CD4-positive, alpha-beta T cell (primary cell): ENCODE measurements at regions not wholly inside any gene's neighbourhood (a gene's known extent, or its start where the extent isn't known, plus 50 kb on each side); places are given as distances from the start of the nearest gene placed in this dataset.

Experiments
- ATAC-seq: fragments of 200-7000 bp; cut with Tn5 transposase; one replicate; pipeline ENCODE4 v1.10.0; 2022; ENCODE audit warnings: mild to moderate bottlenecking; ENCODE audit not compliant: poor library complexity
- CTCF ChIA-PET: fragments of 350-600 bp; sonication (Branson Sonifier 250); formaldehyde crosslinking; loops from one replicate; lab custom pipeline; 2021; ENCODE audit warnings: antibody characterized with exemption, inconsistent platforms; lab: Charles Lee
- POLR2A ChIA-PET: fragments of 350-600 bp; sonication (Branson Sonifier 250); formaldehyde crosslinking; loops from one replicate; lab custom pipeline; 2021; ENCODE audit warnings: antibody characterized with exemption, inconsistent platforms; lab: Charles Lee
- DNase-seq, 14 experiments: peaks; one replicate each; pipeline ENCODE4 v3.0.0-alpha.2; 2013 to 2020; ENCODE audit warnings: mixed read lengths in 2 of 14
- H3K27ac ChIP-seq, 2 donors: one replicate each; pipeline versions ENCODE4 v1.5.1 to v1.7.0; 2013; ENCODE audit warnings: low read length in 2 of 2, low read depth in 1 of 2, mild to moderate bottlenecking in 1 of 2
- H3K27me3 ChIP-seq, 2 experiments: 1 replicate in 1 of 2; 2 replicates in 1 of 2; pipeline versions ENCODE4 v1.6.1 to v1.7.0; 2013; ENCODE audit warnings: low read length in 2 of 2, control low read depth in 1 of 2, mild to moderate bottlenecking in 1 of 2, moderate library complexity in 1 of 2; ENCODE audit not compliant: insufficient read depth in 2 of 2, control insufficient read depth in 1 of 2
- H3K36me3 ChIP-seq: one replicate; pipeline ENCODE4 v1.6.1; 2013; ENCODE audit warnings: low read length, control low read depth; ENCODE audit not compliant: insufficient read depth
- H3K4me1 ChIP-seq: one replicate; pipeline ENCODE4 v1.6.1; 2013; ENCODE audit warnings: low read length, control low read depth; ENCODE audit not compliant: insufficient read depth
- H3K4me3 ChIP-seq: one replicate; pipeline ENCODE4 v1.5.1; 2013; ENCODE audit warnings: mild to moderate bottlenecking, low read length, moderate library complexity
- H3K9me3 ChIP-seq, 2 experiments: 1 replicate in 1 of 2; 2 replicates in 1 of 2; pipeline versions ENCODE4 v1.6.1 to v1.7.0; 2013; ENCODE audit warnings: low read length in 2 of 2, mild to moderate bottlenecking in 2 of 2, control low read depth in 1 of 2, moderate library complexity in 1 of 2; ENCODE audit not compliant: control insufficient read depth in 1 of 2, insufficient read depth in 1 of 2
- H3K27ac Mint-ChIP-seq: one replicate; pipeline ENCODE4 v1.8.0; 2020; ENCODE audit warnings: mixed read lengths
- H3K27me3 Mint-ChIP-seq: one replicate; pipeline ENCODE4 v1.8.0; 2021; ENCODE audit warnings: mixed read lengths
- H3K36me3 Mint-ChIP-seq: one replicate; pipeline ENCODE4 v1.8.0; 2021; ENCODE audit warnings: low read depth, mixed read lengths
- H3K4me1 Mint-ChIP-seq: one replicate; pipeline ENCODE4 v1.8.0; 2021; ENCODE audit warnings: low read depth, mixed read lengths
- H3K4me3 Mint-ChIP-seq: one replicate; pipeline ENCODE4 v1.8.0; 2020; ENCODE audit warnings: mild to moderate bottlenecking, mixed read lengths
- H3K9me3 Mint-ChIP-seq: one replicate; pipeline ENCODE4 v1.8.0; 2020; ENCODE audit warnings: mixed read lengths
- CTCF ChIP-seq: fragments of 200-600 bp; IDR thresholded peaks from one replicate; pipeline ENCODE4 v1.8.0; 2022; ENCODE audit warnings: antibody characterized with exemption, mild to moderate bottlenecking
- intact Hi-C, 2 experiments: fragments of 100-400 bp; cut with DNase I in 1 of 2; cut with micrococcal nuclease in 1 of 2; formaldehyde crosslinking; loops; one replicate each; pipeline versions ENCODE4 v1.15.1 to v1.9.0; 2023 to 2025; cut with DNase I, micrococcal nuclease

GRCh38 chr6:112470950-112471349, 123.8 kb downstream of the RFPL4B start:
- H3K36me3 Mint-ChIP-seq = no peaks in the 10 kb centered on the region

GRCh38 chr6:112475083-112475482, 128.0 kb downstream of the RFPL4B start:
- Mint-ChIP-seq H3K27me3 (peaks cover 11% of the 10 kb centered on the region), H3K9me3 (no peaks in the 10 kb centered on the region), H3K36me3 (no peaks in the 10 kb centered on the region), H3K4me1 (no peaks in the 10 kb centered on the region), H3K4me3 (no peak overlapping the region), H3K27ac (no peak overlapping the region)
- no peak for TF ChIP-seq CTCF
- Histone ChIP-seq H3K4me1 (no peaks in the 10 kb centered on the region), H3K9me3 (no peaks in the 10 kb centered on the region), H3K27me3 (no peaks in the 10 kb centered on the region), H3K36me3 (no peaks in the 10 kb centered on the region), H3K27ac (no peak overlapping the region), H3K4me3 (no peak overlapping the region)
- ChIA-PET POLR2A (no interaction called here), CTCF (no interaction called here)
- intact Hi-C loops = no loop called here
- ATAC-seq = no peak
- DNase-seq = no peak

More at GRCh38 chr6:112470950-112471349, 123.8 kb downstream of the RFPL4B start:
- Histone ChIP-seq H3K27ac (no peak overlapping the region), H3K9me3 (no peaks in the 10 kb centered on the region), H3K36me3 (no peaks in the 10 kb centered on the region), H3K27me3 (no peaks in the 10 kb centered on the region), H3K4me1 (no peaks in the 10 kb centered on the region), H3K4me3 (no peak overlapping the region)
- H3K27me3 Mint-ChIP-seq = peaks cover 7% of the 10 kb centered on the region
- ChIA-PET POLR2A (no interaction called here), CTCF (no interaction called here)
- no peaks in the 10 kb centered on the region for H3K4me1 Mint-ChIP-seq
- H3K9me3 Mint-ChIP-seq = no peaks in the 10 kb centered on the region
- intact Hi-C loops = no loop called here
- no peak for ATAC-seq
- no peak for TF ChIP-seq CTCF
- H3K4me3 Mint-ChIP-seq = no peak overlapping the region
- no peak for DNase-seq
- H3K27ac Mint-ChIP-seq = no peak overlapping the region

DNA sequence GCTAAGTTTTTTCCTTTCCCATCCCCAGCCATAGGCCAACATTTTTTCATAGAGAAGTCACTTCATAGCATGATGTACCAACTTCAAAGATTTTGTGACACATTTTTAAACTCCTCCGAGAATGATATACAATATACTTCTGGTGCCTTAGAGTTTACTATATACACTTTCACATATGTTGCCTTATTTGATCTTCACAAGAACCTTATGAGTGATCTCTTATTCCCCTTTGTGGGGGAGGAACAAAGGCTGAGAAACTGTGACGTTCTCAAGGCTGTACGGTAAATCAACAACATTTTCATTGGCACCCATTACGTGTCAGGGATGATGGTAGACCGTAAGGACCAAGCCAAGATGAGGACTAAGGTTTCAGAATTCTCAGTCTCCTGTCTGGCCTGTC, 130.0 kb downstream of the RFPL4B start:
- CTCF ChIA-PET = interaction anchor here (1.3 kb wide), 1 partner anchor 9 kb away, joined by 3 read pairs; no protein-coding TSS in a partner anchor
- no peaks in the 10 kb centered on the region for H3K9me3 ChIP-seq
- no peak overlapping the region for H3K4me3 Mint-ChIP-seq
- no peaks in the 10 kb centered on the region for H3K9me3 Mint-ChIP-seq
- peaks cover 11% of the 10 kb centered on the region for H3K27me3 Mint-ChIP-seq
- no peaks in the 10 kb centered on the region for H3K36me3 ChIP-seq
- no peak for DNase-seq
- no peak overlapping the region for H3K27ac ChIP-seq
- no peaks in the 10 kb centered on the region for H3K4me1 Mint-ChIP-seq
- no peak for ATAC-seq
- POLR2A ChIA-PET = no interaction called here
- no peak overlapping the region for H3K4me3 ChIP-seq
- H3K27ac Mint-ChIP-seq = no peak overlapping the region
- no peaks in the 10 kb centered on the region for H3K36me3 Mint-ChIP-seq
- H3K27me3 ChIP-seq = no peaks in the 10 kb centered on the region
- intact Hi-C loops = no loop called here
- TF ChIP-seq CTCF = no peak
- no peaks in the 10 kb centered on the region for H3K4me1 ChIP-seq
